ENCODE measurements at regions not wholly inside any gene's neighbourhood (a gene's known extent, or its start where the extent isn't known, plus 50 kb on each side); places are given as distances from the start of the nearest gene placed in this dataset.

- no peak overlapping the region for H3K27ac ChIP-seq
- no peaks in the 10 kb centered on the region for H3K36me3 ChIP-seq
- TF ChIP-seq Cebpa-rat (IDR thresholded peaks at IDR 0.05), result no peak
These were observed 1057.0 kb downstream of the IGSF11 start for GRCh38 chr3:117977504-117978228.

GRCh38 chr3:117979466-117979865 lies 1055.2 kb downstream of the IGSF11 start:
- Histone ChIP-seq H3K4me1 (peaks cover 0 to 10% (median 0%) of the 10 kb centered on the region in 10 experiments; a peak in 5 of 20 replicates), H3K27me3 (no peaks in the 10 kb centered on the region), H3K9me3 (replicated peaks in 1 of 11) (no peaks in the 10 kb centered on the region), H4K20me1 (no peaks in the 10 kb centered on the region), H3K4me2 (no peak overlapping the region), H3K9ac (no peak overlapping the region), H3K27ac (no peak overlapping the region), H3K36me3 (no peaks in the 10 kb centered on the region), H3K4me3 (no peak overlapping the region)
- no peak for TF ChIP-seq Cebpa-rat (IDR thresholded peaks at IDR 0.05)

More at GRCh38 chr3:117977504-117978228, 1057.0 kb downstream of the IGSF11 start:
- H3K4me3 ChIP-seq, result no peak overlapping the region
- no peaks in the 10 kb centered on the region for H3K9me3 ChIP-seq (replicated peaks in 1 of 11)
- H3K9ac ChIP-seq, result no peak overlapping the region
- H4K20me1 ChIP-seq, result no peaks in the 10 kb centered on the region
- H3K27me3 ChIP-seq, result no peaks in the 10 kb centered on the region
- H3K4me1 ChIP-seq, result peaks cover 0 to 10% (median 0%) of the 10 kb centered on the region in 10 experiments; a peak in 5 of 20 replicates
- H3K4me2 ChIP-seq, result no peak overlapping the region

- TF ChIP-seq Cebpa-rat (IDR thresholded peaks at IDR 0.05), result no peak
- no peak overlapping the region for H3K4me3 ChIP-seq
These were observed 1047.4 kb downstream of the IGSF11 start for GRCh38 chr3:117987256-117987655.

GRCh38 chr3:117989982-117990381 lies 1044.7 kb downstream of the IGSF11 start:
- Histone ChIP-seq H3K9me3 (replicated peaks in 1 of 11) (no peaks in the 10 kb centered on the region), H3K4me1 (peaks cover 3 to 21% (median 14%) of the 10 kb centered on the region in 10 experiments; a peak in 15 of 20 replicates), H4K20me1 (0 out of 22 replicates have a peak, but pooled peaks cover 0 to 5% (median 0%) of the 10 kb centered on the region in 11 experiments), H3K4me2 (peak overlapping the region; percentile 8 to 55 (median 34); a peak in 18 of 22 replicates), H3K27ac (peak overlapping the region in 3 of 11 experiments; percentile 14 to 33 (median 25); a peak in 2 of 22 replicates), H3K4me3 (no peak overlapping the region), H3K27me3 (no peaks in the 10 kb centered on the region), H3K36me3 (no peaks in the 10 kb centered on the region), H3K9ac (no peak overlapping the region)
- no peak for TF ChIP-seq Cebpa-rat (IDR thresholded peaks at IDR 0.05)

More at GRCh38 chr3:117987256-117987655, 1047.4 kb downstream of the IGSF11 start:
- H3K36me3 ChIP-seq, result no peaks in the 10 kb centered on the region
- peaks cover 3 to 21% (median 14%) of the 10 kb centered on the region in 10 experiments; a peak in 15 of 20 replicates for H3K4me1 ChIP-seq
- H3K9ac ChIP-seq, result no peak overlapping the region
- no peak overlapping the region for H3K27ac ChIP-seq
- no peaks in the 10 kb centered on the region for H3K9me3 ChIP-seq (replicated peaks in 1 of 11)
- no peak overlapping the region for H3K4me2 ChIP-seq
- no peaks in the 10 kb centered on the region for H4K20me1 ChIP-seq
- no peaks in the 10 kb centered on the region for H3K27me3 ChIP-seq

GRCh38 chr3:117990627-117991026 lies 1044.0 kb downstream of the IGSF11 start:
- no peaks in the 10 kb centered on the region for H3K36me3 ChIP-seq
- H4K20me1 ChIP-seq, result 0 out of 22 replicates have a peak, but pooled peaks cover 0 to 5% (median 0%) of the 10 kb centered on the region in 11 experiments
- H3K27ac ChIP-seq, result no peak overlapping the region
- no peak overlapping the region for H3K9ac ChIP-seq
- H3K4me1 ChIP-seq, result peaks cover 3 to 21% (median 14%) of the 10 kb centered on the region in 10 experiments; a peak in 15 of 20 replicates
- TF ChIP-seq Cebpa-rat (IDR thresholded peaks at IDR 0.05), result no peak
- peak overlapping the region in 1 of 11 experiments; percentile 55; a peak in 1 of 22 replicates for H3K4me2 ChIP-seq
- no peaks in the 10 kb centered on the region for H3K9me3 ChIP-seq (replicated peaks in 1 of 11)
- no peak overlapping the region for H3K4me3 ChIP-seq
- peaks cover 0 to 5% (median 0%) of the 10 kb centered on the region in 11 experiments; a peak in 1 of 22 replicates for H3K27me3 ChIP-seq

- H3K27me3 ChIP-seq, result peaks cover 7 to 21% (median 9%) of the 10 kb centered on the region in 11 experiments; a peak in 18 of 22 replicates
- no peak overlapping the region for H3K9ac ChIP-seq
- no peak for TF ChIP-seq Cebpa-rat (IDR thresholded peaks at IDR 0.05)
- no peaks in the 10 kb centered on the region for H3K36me3 ChIP-seq
- H3K4me3 ChIP-seq, result no peak overlapping the region
- H3K9me3 ChIP-seq (replicated peaks in 1 of 11), result peaks cover 0 to 9% (median 6%) of the 10 kb centered on the region in 11 experiments; a peak in 8 of 22 replicates
- H3K27ac ChIP-seq, result no peak overlapping the region
- peaks cover 0 to 8% (median 0%) of the 10 kb centered on the region in 10 experiments; a peak in 6 of 20 replicates for H3K4me1 ChIP-seq
- H3K4me2 ChIP-seq, result no peak overlapping the region
- H4K20me1 ChIP-seq, result 0 out of 22 replicates have a peak, but pooled peaks cover 0 to 5% (median 0%) of the 10 kb centered on the region in 11 experiments
These were observed 1038.7 kb downstream of the IGSF11 start for GRCh38 chr3:117995842-117996437.

- TF ChIP-seq Cebpa-rat (IDR thresholded peaks at IDR 0.05), result no peak
These were observed 1037.2 kb downstream of the IGSF11 start for GRCh38 chr3:117997201-117998049.

GRCh38 chr3:117998071-117998470 lies 1036.6 kb downstream of the IGSF11 start:
- Histone ChIP-seq H3K27me3 (peaks cover 7 to 21% (median 9%) of the 10 kb centered on the region in 11 experiments; a peak in 18 of 22 replicates), H3K4me2 (no peak overlapping the region), H3K4me1 (peaks cover 0 to 8% (median 0%) of the 10 kb centered on the region in 10 experiments; a peak in 6 of 20 replicates), H3K9me3 (replicated peaks in 1 of 11) (peaks cover 0 to 9% (median 6%) of the 10 kb centered on the region in 11 experiments; a peak in 8 of 22 replicates), H3K9ac (no peak overlapping the region), H4K20me1 (0 out of 22 replicates have a peak, but pooled peaks cover 0 to 5% (median 0%) of the 10 kb centered on the region in 11 experiments), H3K36me3 (no peaks in the 10 kb centered on the region), H3K4me3 (no peak overlapping the region), H3K27ac (no peak overlapping the region)
- no peak for TF ChIP-seq Cebpa-rat (IDR thresholded peaks at IDR 0.05)

More at GRCh38 chr3:117997201-117998049, 1037.2 kb downstream of the IGSF11 start:
- Histone ChIP-seq H3K9ac (peak overlapping the region in 5 of 11 experiments; percentile 15 to 50 (median 28); a peak in 6 of 22 replicates), H3K27me3 (peaks cover 7 to 21% (median 9%) of the 10 kb centered on the region in 11 experiments; a peak in 18 of 22 replicates), H3K4me3 (peak overlapping the region; percentile 44 to 65 (median 56)), H3K9me3 (replicated peaks in 1 of 11) (peaks cover 0 to 9% (median 6%) of the 10 kb centered on the region in 11 experiments; a peak in 8 of 22 replicates), H3K4me1 (peaks cover 0 to 8% (median 0%) of the 10 kb centered on the region in 10 experiments; a peak in 6 of 20 replicates), H3K36me3 (no peaks in the 10 kb centered on the region), H4K20me1 (0 out of 22 replicates have a peak, but pooled peaks cover 0 to 5% (median 0%) of the 10 kb centered on the region in 11 experiments), H3K4me2 (peak overlapping the region; percentile 72 to 93 (median 84)), H3K27ac (no peak overlapping the region)
